Spinal cord (tissue), 9 donors: ENCODE measurements at regions not wholly inside any gene's neighbourhood (a gene's known extent, or its start where the extent isn't known, plus 50 kb on each side); places are given as distances from the start of the nearest gene placed in this dataset.
"Not testable (repeated sequence)": the region's sequence is repeated elsewhere in the genome, so short reads cannot be mapped to it uniquely, and the experiment has no call there.

Experiments
- DNase-seq, 6 donors: peaks; one replicate each; pipeline versions ENCODE4 v3.0.0 to v3.0.0-alpha.2; 2013 to 2015; ENCODE audit warnings: low spot score in 6 of 6, low read depth in 4 of 6
- H3K27ac ChIP-seq: one replicate; pipeline ENCODE4 v1.5.1; 2013; ENCODE audit warnings: low read depth, low read length, control low read depth
- H3K27me3 ChIP-seq: one replicate; pipeline ENCODE4 v1.6.1; 2013; ENCODE audit warnings: low read length; ENCODE audit not compliant: control insufficient read depth, insufficient read depth
- H3K36me3 ChIP-seq: one replicate; pipeline ENCODE4 v1.6.1; 2013; ENCODE audit warnings: low read length; ENCODE audit not compliant: control insufficient read depth, insufficient read depth
- H3K4me1 ChIP-seq: one replicate; pipeline ENCODE4 v1.6.1; 2013; ENCODE audit warnings: low read length; ENCODE audit not compliant: control insufficient read depth, insufficient read depth
- H3K4me3 ChIP-seq: one replicate; pipeline ENCODE4 v1.5.1; 2013; ENCODE audit warnings: low read depth, low read length, control low read depth
- H3K9me3 ChIP-seq: one replicate; pipeline ENCODE4 v1.6.1; 2013; ENCODE audit warnings: low read length; ENCODE audit not compliant: control insufficient read depth, insufficient read depth
- whole genome bisulfite sequencing: methylation state at CpG from one replicate; pipeline ENCODE4 v1.1.5; 2013; ENCODE audit warnings: missing lambda C conversion rate; ENCODE audit not compliant: insufficient coverage; 5-methylcytosine and 5-hydroxymethylcytosine counted together
- donor health status: healthy.

DNA sequence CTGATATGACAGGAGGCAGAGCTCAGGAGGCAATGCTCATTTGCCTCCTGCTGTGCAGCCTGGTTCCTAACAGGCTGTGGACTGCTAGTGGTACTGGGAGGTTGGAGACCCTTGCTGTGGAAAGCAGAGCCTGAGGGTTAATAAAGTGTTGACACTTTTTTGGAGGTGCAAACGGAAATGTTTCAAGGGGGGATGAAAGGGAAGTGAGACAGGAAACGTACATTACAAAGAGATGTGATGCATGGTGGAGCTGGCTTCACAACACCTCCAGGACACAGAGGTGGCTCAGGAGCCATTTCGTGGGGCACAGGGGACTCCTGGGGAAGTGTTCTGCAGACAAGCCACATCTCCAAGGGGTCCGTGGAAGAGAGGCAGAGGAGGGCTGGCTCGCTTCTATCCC, 137.6 kb upstream of the SVIL start:
- Histone ChIP-seq H3K36me3 (no peaks in the 10 kb centered on the region), H3K27me3 (no peaks in the 10 kb centered on the region), H3K4me1 (no peaks in the 10 kb centered on the region), H3K4me3 (no peak overlapping the region), H3K9me3 (no peaks in the 10 kb centered on the region), H3K27ac (no peak overlapping the region)
- no peak for DNase-seq
- WGBS, result 84% methylated on average over 4 of the region's 5 CpGs

DNA sequence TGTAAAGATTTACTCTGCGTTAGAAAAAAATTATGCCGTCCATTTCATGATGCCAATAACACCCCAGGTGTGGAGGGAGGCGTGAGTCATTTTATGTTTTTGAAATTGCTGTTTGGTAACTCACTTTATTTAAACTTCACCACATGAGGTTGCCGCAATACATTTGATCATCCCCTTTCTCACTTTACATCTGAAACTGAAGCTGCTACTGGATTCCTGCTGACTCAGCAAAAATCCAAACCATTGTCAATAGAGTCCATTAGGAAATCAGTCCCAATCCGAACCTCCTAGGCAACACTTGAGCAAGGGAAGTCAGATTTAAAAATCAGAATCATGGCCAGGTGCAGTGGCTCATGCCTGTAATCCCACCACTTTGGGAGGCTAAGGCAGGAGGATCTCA, 136.6 kb upstream of the SVIL start:
- WGBS, result 60% methylated on average over 1 of the region's 5 CpGs
- H3K4me3 ChIP-seq, result no peak overlapping the region
- no peaks in the 10 kb centered on the region for H3K4me1 ChIP-seq
- no peaks in the 10 kb centered on the region for H3K27me3 ChIP-seq
- DNase-seq, result no peak
- no peaks in the 10 kb centered on the region for H3K36me3 ChIP-seq
- no peaks in the 10 kb centered on the region for H3K9me3 ChIP-seq
- H3K27ac ChIP-seq, result no peak overlapping the region

DNA sequence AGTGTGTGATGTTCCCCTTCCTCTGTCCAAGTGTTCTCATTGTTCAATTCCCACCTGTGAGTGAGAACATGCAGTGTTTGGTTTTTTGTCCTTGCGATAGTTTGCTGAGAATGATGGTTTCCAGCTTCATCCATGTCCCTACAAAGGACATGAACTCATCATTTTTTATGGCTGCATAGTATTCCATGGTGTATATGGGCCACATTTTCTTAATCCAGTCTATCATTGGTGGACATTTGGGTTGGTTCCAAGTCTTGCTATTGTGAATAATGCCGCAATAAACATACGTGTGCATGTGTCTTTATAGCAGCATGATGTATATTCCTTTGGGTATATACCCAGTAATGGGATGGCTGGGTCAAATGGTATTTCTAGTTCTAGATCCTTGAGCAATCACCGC, 134.5 kb upstream of the SVIL start:
- H3K4me3 ChIP-seq, H3K36me3 ChIP-seq, H3K27ac ChIP-seq, H3K9me3 ChIP-seq, H3K4me1 ChIP-seq, DNase-seq, H3K27me3 ChIP-seq: not testable (repeated sequence)
- 93% methylated on average over 2 of the region's 4 CpGs for WGBS

DNA sequence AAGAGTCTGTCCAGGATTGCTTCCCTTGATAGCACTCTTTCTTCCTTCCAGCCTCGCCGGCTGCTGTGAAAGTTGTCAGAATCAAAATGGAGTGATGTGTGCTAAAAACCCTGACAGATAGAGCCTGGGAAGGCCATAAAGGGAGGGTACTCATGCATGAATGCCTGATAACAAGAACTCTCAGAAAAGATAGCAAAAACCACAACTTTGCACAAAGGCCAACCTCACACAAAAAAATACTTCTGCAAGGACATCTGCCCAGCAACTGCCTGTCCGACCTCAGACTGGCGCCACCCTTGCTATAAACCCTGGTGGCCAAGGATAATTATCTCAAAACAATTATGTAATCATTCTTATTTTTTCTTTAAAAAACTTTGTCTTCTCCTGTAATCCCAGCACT, 133.2 kb upstream of the SVIL start:
- Histone ChIP-seq H3K36me3 (no peaks in the 10 kb centered on the region), H3K27me3 (no peaks in the 10 kb centered on the region), H3K27ac (no peak overlapping the region), H3K4me1 (no peaks in the 10 kb centered on the region), H3K9me3 (no peaks in the 10 kb centered on the region), H3K4me3 (no peak overlapping the region)
- 88% methylated on average over 2 of the region's 4 CpGs for WGBS
- no peak for DNase-seq

DNA sequence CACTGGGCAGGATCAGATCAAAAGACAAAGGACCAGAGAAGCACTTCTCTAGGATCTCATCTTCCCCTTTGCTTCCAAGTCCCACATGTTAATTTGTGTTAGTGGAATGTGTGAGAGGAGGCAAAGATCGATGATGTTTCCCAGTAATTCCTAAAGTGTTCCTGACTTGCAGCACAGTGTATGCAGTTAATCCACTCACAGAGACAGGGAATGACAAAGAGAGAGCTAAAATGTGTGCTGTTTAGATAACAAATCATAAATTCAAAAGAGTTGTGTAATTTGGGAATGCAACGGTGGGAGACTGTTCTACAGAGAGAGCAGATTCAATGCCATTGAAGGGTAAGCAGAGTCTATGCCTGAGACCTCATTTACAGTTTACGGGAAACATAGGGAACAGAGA, 132.0 kb upstream of the SVIL start:
- no CpG with 5 or more reads among the region's 3 CpGs for WGBS
- Histone ChIP-seq H3K36me3 (no peaks in the 10 kb centered on the region), H3K27me3 (no peaks in the 10 kb centered on the region), H3K4me1 (no peaks in the 10 kb centered on the region), H3K27ac (no peak overlapping the region), H3K4me3 (no peak overlapping the region), H3K9me3 (no peaks in the 10 kb centered on the region)
- no peak for DNase-seq

DNA sequence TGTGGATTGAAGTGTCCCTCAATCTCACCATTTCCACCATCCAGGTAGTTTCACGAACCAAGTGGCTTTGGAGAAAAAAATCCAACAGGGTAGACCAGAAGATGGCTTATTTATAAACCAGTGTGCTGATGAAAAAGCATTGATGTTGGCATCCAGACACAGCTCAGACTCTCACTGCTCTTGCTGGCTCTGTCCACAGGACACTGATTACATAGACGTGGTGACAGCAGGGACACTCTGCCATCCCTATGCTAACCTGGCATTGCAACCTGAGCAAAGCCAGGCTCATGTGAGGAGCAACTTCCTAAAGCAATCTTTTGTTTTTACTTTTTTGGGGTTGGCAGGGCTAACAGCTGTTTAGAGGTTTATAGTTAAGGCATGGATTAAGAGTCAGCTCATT, 130.6 kb upstream of the SVIL start:
- no peak for DNase-seq
- Histone ChIP-seq H3K36me3 (no peaks in the 10 kb centered on the region), H3K27ac (no peak overlapping the region), H3K4me1 (no peaks in the 10 kb centered on the region), H3K4me3 (no peak overlapping the region), H3K27me3 (no peaks in the 10 kb centered on the region), H3K9me3 (no peaks in the 10 kb centered on the region)
- whole genome bisulfite sequencing, result 20% methylated on average over 1 of the region's 2 CpGs

DNA sequence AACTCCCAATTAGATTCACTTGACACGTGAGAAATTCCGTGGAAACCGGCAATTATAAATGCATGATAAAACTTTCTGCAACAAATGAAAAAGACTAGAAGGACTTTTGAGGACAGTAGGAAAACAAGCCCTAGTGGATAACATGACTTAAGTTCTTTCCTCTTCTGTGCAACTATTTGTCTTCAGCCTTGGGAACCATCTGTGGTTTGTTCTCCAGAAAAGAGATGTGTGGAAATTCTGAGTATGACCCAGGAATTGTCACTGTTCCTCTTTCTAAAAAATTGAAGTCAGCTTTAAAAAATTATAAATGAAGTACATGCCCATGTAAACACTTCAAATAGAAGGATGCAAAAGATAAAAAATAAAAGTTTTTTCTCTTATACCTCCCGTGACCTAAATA, 128.6 kb upstream of the SVIL start:
- no CpG with 5 or more reads among the region's 4 CpGs for WGBS
- no peaks in the 10 kb centered on the region for H3K9me3 ChIP-seq
- H3K27me3 ChIP-seq, result no peaks in the 10 kb centered on the region
- no peak overlapping the region for H3K4me3 ChIP-seq
- no peak for DNase-seq
- H3K36me3 ChIP-seq, result no peaks in the 10 kb centered on the region
- no peak overlapping the region for H3K27ac ChIP-seq
- H3K4me1 ChIP-seq, result no peaks in the 10 kb centered on the region

DNA sequence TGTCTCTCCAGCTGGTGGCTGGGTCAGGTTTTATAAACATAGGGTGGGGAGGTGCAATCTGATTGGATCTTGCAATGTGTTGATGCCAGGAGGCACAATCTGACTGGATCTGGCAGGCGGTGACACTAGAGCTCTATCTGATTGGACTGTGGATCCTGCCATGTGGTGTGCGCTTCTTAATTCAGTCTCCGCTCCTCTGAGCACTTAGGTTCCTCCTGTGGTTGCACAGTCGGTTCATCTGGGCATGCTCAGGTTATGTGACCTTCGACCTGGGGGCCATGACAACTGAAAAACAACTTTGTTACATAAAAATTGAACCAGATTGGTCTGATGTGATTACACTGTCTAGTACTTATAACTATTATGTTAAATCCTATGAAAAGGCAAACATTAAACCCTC, 127.1 kb upstream of the SVIL start:
- no peaks in the 10 kb centered on the region for H3K27me3 ChIP-seq
- no peaks in the 10 kb centered on the region for H3K9me3 ChIP-seq
- DNase-seq, result no peak
- H3K27ac ChIP-seq, result no peak overlapping the region
- no peak overlapping the region for H3K4me3 ChIP-seq
- H3K4me1 ChIP-seq, result no peaks in the 10 kb centered on the region
- H3K36me3 ChIP-seq, result no peaks in the 10 kb centered on the region
- 100% methylated on average over 3 of the region's 5 CpGs for WGBS

DNA sequence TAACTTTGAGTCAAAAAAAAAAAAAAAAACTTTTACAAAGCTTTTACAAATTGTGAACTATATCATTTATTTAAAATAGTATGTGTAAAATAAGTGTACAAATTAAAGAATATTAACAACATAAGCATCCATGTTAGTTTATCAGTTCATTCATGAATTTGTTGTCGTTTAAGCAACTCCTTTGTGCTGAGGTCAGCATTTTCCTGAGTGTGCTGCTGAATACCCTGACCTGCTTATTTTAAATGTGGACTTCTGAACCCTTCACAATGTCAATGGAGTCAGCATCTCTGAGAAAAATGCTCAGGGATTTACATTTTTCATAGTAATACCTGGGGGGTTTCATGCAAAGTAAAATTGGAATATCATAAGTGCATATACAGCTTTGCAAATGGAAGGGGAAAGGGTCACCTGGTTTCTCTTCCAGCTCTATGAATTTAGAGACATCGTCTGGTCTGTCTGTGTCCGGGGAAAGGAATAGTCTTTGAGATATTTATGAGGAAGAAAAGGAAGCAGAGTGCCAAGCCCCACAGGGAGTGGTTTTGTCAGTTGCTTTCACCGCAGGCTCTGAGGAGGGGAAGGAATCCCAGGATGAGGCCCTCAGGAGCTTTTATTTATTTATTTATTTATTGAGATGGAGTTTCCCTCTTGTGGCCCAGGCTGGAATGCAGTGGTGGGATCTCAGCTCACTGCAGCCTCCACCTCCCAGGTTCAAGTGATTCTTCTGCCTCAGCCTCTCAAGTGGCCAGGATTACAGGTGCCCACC, 125.5 kb upstream of the SVIL start:
- no peaks in the 10 kb centered on the region for H3K27me3 ChIP-seq
- no peaks in the 10 kb centered on the region for H3K4me1 ChIP-seq
- no peaks in the 10 kb centered on the region for H3K9me3 ChIP-seq
- no peak for DNase-seq
- H3K4me3 ChIP-seq, result no peak overlapping the region
- no peaks in the 10 kb centered on the region for H3K36me3 ChIP-seq
- H3K27ac ChIP-seq, result no peak overlapping the region
- WGBS, result 72% methylated on average over 2 of the region's 4 CpGs

DNA sequence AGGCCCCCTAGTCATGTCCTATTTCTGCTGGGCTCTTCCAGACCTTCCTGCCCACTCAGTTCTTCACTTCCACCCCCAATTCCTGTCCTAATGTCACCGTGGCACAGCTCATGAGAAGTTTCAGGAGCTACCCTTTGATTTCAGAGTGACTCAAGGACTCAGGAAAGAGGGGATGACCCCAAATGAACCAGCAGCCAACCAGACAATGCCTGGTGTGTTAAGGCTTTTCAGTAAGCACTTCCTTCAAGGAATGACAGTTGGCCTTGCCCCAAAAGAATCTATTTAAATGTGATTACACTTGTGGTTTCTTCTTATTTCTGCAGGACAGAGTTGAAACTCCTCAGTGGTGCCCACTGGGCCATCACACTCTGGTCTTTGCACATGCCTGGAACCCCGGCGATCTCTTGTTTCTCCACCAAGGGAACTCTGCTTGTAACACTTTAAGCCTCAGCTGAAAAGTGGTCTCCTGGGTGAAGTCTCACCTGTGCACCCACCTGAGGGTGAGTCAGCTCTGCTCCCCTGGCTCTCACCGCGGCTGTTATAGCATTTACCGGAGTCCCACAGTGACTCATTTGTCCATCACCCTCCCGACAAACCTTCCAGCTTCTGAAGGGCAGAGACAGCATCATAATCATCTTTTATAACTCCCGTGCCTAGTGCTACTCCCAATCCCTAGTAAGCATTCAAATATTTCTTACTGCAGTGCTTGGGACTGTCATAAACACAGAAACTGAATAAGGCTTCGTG, 123.0 kb upstream of the SVIL start:
- no peak for DNase-seq
- Histone ChIP-seq H3K4me1 (no peaks in the 10 kb centered on the region), H3K27me3 (no peaks in the 10 kb centered on the region), H3K36me3 (no peaks in the 10 kb centered on the region), H3K4me3 (no peak overlapping the region), H3K9me3 (no peaks in the 10 kb centered on the region), H3K27ac (no peak overlapping the region)
- 84% methylated on average over 7 of the region's 9 CpGs for WGBS
